HG03342 (cell line): ENCODE measurements at regions not wholly inside any gene's neighbourhood (a gene's known extent, or its start where the extent isn't known, plus 50 kb on each side); places are given as distances from the start of the nearest gene placed in this dataset.

Experiments
- ATAC-seq: cut with Tn5 transposase; IDR thresholded peaks from one replicate; pipeline ENCODE4 v1.9.1; 2021; ENCODE audit warnings: mild to moderate bottlenecking, moderate library complexity; ENCODE audit not compliant: unreplicated experiment

DNA sequence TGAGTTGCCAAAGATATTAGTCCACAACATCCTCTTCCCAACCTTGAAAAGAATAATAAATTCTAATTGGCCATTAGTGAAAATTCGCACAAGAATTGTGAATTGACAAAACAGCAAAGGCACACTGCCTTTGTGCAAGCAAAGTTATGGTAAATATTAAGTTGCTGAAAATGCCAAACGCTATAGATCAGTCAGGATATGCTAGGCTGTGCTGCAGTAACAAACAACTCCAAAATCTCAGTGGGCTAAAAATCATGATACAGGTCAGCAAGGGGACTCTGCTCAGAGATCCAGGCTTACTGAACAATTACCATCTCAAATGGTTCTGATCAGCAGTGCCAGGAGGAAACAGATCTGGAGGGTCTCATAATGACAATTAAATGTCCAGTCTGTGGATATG is 238.0 kb upstream of the IGF1R start:
- no peak for ATAC-seq

- ATAC-seq = no peak
Observed at GRCh38 chr15:98412852-98413251, 235.5 kb upstream of the IGF1R start.

DNA sequence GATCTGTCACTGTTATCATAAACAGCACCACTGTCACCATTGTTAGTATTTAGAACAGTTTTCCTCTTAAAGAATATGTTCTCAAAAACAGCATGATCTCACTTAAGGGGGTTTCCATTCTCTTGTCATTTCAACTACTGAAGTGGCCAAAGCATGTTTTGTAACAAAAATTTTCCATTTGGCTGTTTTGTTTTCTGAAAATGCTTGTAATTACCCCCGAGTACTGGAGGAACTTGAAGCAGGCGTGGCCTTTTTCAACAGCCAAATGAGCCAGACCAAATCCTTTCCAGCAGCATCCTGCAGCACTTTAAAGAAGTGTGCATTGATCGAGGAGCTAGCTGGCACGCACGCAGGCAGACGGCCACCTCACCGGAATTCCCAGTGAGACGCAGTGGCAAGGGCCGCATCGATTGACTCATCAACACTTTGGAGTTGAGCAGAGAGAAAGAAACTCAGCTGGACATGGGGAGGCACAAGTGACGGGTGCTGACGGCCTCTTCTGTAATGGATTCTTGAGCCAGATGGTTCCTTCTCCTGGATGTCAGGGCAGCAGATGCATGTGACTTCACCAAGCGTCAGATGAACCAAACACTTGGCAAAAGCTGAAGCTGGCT is 234.3 kb upstream of the IGF1R start:
- no peak for ATAC-seq

DNA sequence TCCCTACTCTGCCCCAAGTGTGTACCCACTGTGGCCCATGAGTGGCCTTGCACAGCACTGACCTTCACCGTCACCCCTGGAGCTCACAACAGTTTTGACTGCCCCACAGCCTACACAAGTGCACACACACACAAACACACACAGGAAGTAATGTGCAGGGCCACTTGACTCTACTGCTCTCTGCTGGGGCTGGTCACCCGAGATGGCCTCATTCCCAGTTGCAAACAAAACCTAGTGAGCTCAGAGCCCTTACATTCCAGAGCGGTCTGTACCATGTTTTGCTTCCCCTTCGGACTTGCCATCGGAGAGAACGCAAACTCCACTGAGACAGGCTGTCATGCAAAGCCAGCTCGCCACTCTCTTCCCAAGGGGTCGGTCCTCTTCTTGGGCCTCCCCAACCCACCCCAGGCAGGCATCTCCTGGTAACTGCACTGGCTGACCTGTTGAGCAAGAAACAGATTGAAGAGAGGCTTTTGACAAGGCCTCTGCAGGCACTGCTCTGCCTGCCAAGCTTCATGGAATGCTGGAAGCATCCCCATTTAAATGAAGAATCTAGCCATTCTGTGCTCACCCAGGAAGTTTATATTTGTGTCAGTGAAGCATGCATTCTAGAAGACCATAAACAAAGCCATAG is 232.0 kb upstream of the IGF1R start:
- no peak for ATAC-seq

- ATAC-seq = no peak
Observed at GRCh38 chr15:98417346-98417745, 231.0 kb upstream of the IGF1R start.

GRCh38 chr15:98418122-98418521 is 230.2 kb upstream of the IGF1R start:
- ATAC-seq = no peak

DNA sequence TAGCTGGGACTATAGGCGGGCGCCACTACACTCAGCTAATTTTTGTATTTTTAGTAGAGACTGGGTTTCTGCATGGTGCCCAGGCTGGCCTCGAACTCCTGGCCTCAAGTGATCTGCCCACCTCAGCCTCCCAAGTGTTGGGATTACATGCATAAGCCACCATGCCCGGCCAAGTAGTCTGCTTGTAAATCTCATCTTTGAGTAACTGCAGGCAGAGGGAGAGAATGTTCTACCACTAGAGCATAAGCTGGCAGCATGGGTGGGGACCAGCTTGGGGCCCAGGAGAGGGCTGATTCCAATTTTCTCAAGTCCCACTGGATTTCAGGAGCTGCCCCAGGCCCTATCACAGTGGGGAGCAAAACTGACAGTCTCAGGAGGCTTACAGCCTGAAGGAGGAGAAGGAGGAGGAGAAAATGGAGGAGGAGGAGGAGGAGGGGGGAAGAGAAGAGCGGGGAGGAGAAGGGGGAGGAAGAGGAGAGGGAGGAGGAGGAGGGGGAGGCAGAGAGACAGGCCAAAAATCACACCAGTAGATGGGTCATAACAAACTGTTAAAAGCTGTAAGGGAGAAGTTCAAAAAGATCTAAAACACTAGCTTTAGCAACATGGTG is 229.1 kb upstream of the IGF1R start:
- no peak for ATAC-seq

DNA sequence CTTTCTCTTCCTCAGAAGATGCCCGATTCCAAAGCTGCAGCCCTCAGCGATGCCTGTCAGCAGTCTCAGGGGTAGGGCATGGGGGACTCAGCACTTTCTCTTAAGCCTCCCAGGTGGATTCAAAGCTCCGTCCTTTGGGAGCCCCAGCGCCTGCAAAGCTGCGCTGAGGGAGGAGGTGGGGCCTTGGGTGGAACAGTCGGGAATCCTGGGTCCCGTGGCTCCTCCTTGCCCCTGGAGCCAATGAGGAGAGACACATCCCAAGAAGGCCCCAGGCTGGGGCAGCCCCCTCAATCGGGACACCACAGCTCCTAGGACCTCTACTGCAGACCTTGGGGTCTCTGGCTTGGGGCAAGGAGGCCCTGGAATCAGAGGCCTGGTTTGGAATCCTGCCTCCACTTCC is 227.5 kb upstream of the IGF1R start:
- no peak for ATAC-seq

DNA sequence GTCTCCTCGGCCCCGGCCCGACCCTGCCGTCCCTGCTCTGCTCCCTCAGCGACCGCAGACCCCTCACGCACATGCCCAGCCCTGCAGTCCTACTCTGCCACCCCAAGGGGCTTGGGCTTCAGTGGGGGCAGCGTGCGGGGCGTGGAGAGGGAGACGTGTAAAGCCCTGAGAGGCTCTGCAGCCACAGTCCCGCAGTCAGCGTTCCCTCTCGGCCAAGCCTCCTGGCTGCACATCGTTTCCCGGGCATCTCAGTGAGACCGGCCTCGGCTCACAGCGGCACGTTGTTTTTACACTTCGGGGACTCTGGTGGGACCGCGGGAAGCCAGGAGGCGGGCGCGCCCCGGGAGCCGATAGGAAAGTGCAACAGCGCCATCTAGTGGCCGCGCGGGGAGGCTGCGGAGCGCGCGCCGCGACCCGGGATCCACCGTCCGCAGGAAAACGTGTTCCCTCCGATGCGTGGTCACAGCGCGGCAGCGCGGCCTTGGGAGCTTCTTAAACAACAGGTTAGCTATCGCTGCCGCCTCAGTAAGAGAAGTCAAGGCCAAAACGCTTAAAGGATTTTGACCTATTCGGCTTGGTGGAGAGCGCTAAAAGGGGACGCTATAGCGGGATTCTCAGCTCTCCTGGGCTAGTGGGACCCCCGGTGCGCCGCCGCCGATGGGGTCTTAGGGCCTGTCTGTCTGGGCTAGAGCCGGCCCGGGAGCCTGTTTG is 226.8 kb upstream of the IGF1R start:
- peak; percentile 82 for ATAC-seq

- ATAC-seq = peak; percentile 6
Observed at GRCh38 chr15:98422130-98422478, 226.2 kb upstream of the IGF1R start.

DNA sequence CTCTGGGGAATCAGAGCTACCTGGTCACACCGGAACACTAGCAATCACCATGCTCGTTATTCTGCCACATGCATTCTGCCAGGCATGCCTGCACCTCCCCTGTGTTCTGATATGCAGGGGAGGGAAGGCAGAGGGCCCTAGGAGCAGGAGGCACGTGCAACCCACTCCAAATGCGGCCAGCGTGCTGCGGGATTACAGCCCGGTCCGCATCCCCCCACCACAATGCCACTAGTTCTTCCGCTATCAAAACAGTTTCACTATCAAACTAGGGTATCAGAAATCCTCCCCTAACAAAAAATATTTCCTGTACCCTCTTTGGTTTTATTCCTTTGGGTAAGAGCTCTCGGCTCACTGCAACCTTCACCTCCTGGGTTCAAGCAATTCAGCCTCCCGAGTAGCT is 223.2 kb upstream of the IGF1R start:
- no peak for ATAC-seq

DNA sequence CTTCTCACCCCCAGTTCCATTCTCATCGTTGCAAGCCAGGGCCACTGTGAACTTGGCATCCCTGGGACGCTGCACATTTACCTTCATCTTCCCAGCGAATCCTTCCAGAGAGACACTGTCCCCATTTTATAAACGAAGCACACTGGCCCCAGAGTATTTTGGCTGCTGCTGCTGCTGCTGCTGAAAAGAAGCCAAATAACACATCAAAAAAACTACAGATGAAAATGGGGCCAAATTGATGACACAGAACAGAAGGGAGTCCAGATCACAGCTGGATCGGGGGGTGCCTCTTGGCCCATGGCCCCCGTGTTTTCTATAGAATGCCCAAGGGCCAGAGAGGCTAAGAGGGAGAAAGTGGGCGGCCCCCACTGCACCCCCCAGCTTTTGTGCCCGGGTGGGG is 221.0 kb upstream of the IGF1R start:
- no peak for ATAC-seq

- ATAC-seq = peak; percentile 89
Observed at GRCh38 chr15:98428253-98428989, 219.9 kb upstream of the IGF1R start.

GRCh38 chr15:98431171-98431570 is 217.2 kb upstream of the IGF1R start:
- no peak for ATAC-seq

GRCh38 chr15:98433346-98433745 is 215.0 kb upstream of the IGF1R start:
- no peak for ATAC-seq

GRCh38 chr15:98433856-98434255 is 214.5 kb upstream of the IGF1R start:
- ATAC-seq = no peak

- ATAC-seq = no peak
Observed at GRCh38 chr15:98437752-98438151, 210.6 kb upstream of the IGF1R start.

DNA sequence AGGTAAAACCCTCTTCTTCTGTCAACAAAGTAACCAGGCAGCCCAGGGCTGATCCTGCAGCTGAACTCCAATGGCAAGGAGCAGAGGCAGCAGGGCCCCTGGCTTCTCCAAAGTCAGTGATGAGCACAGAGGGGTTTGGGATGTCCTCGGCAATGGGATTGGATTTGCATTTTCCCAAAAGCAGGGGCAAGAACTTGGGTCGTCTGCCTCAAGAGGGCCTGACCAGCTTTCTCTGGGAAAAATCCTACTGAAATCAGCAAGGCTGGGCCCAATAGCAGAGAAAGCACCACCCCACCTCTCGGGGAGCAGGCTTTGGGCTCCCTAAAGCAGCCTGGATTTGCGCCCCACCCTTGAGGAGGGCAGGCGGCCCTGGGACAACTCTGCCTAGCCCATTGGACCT is 210.0 kb upstream of the IGF1R start:
- no peak for ATAC-seq

GRCh38 chr15:98438907-98439306 is 209.4 kb upstream of the IGF1R start:
- no peak for ATAC-seq

GRCh38 chr15:98439523-98439942 is 208.8 kb upstream of the IGF1R start:
- no peak for ATAC-seq

GRCh38 chr15:98440917-98441316 is 207.4 kb upstream of the IGF1R start:
- peak; percentile 70 for ATAC-seq
